K562 (cell line): ENCODE measurements at regions not wholly inside any gene's neighbourhood (a gene's known extent, or its start where the extent isn't known, plus 50 kb on each side); places are given as distances from the start of the nearest gene placed in this dataset.

ENCODE experiments used
- ARNT ChIP-seq, 2 experiments: fragments of 450-650 bp; IDR thresholded peaks; 2 replicates each; pipeline ENCODE4 v1.6.1; 2016; ENCODE audit warnings: mild to moderate bottlenecking in 1 of 2
- BRD9 ChIP-seq: fragments of 450-650 bp; IDR thresholded peaks from 2 replicates; pipeline ENCODE4 v1.6.1; 2018; ENCODE audit warnings: low read depth; ENCODE audit not compliant: partially characterized antibody
- C11orf30 ChIP-seq: fragments of 450-650 bp; IDR thresholded peaks from 2 replicates; pipeline ENCODE4 v1.6.1; 2016; ENCODE audit warnings: low read depth, mild to moderate bottlenecking
- CBFB ChIP-seq: sonication (generic); formaldehyde crosslinking; IDR thresholded peaks from 2 replicates; pipeline ENCODE4 v1.4.0; 2020; ENCODE audit warnings: mild to moderate bottlenecking, missing genetic modification reagents
- E4F1 ChIP-seq: fragments of 250-450 bp; sonication (Bioruptor Pico); IDR thresholded peaks from 2 replicates; pipeline ENCODE4 v1.5.0; 2021; ENCODE audit warnings: mild to moderate bottlenecking, borderline replicate concordance
- HCFC1 ChIP-seq: IDR thresholded peaks from 2 replicates; pipeline ENCODE4 v1.6.1; 2012; ENCODE audit warnings: low read depth, low read length, improper control_type of control experiment
- LCOR ChIP-seq: sonication (generic); formaldehyde crosslinking; IDR thresholded peaks from 2 replicates; pipeline ENCODE4 v1.8.0; 2022; ENCODE audit warnings: mild to moderate bottlenecking, missing genetic modification reagents
- MAZ ChIP-seq, 2 experiments: fragments of 450-650 bp in 1 of 2; sonication (generic) in 1 of 2; formaldehyde crosslinking; IDR thresholded peaks in 1 of 2; conservative IDR thresholded peaks in 1 of 2; 2 replicates each; pipeline versions ENCODE4 v1.4.0 to v1.5.0; 2020; ENCODE audit warnings: mild to moderate bottlenecking in 1 of 2, missing genetic modification reagents in 1 of 2
- MCM7 ChIP-seq, 2 experiments: fragments of 450-650 bp; IDR thresholded peaks; 2 replicates each; pipeline ENCODE4 v1.6.1; 2016 to 2018
- PCBP2 ChIP-seq: fragments of 200-400 bp; formaldehyde crosslinking; IDR thresholded peaks from 2 replicates; pipeline ENCODE4 v1.6.1; 2018; ENCODE audit warnings: low read length, low read depth, mild to moderate bottlenecking, moderate library complexity; ENCODE audit not compliant: poor library complexity, severe bottlenecking
- RBM15 ChIP-seq: fragments of 200-400 bp; formaldehyde crosslinking; IDR thresholded peaks from 2 replicates; pipeline ENCODE4 v1.6.1; 2018; ENCODE audit warnings: mild to moderate bottlenecking, low read length, moderate library complexity; ENCODE audit not compliant: insufficient read depth
- SMARCB1 ChIP-seq: IDR thresholded peaks from 2 replicates; pipeline ENCODE4 v1.6.1; 2011; ENCODE audit warnings: improper control_type of control experiment, low read depth; ENCODE audit not compliant: insufficient read length
- SRSF9 ChIP-seq: fragments of 200-400 bp; formaldehyde crosslinking; IDR thresholded peaks from 2 replicates; pipeline ENCODE4 v1.6.1; 2017; ENCODE audit warnings: low read depth, low read length, borderline replicate concordance
- STAT5A ChIP-seq: IDR thresholded peaks from 2 replicates; pipeline ENCODE4 v1.6.1; 2012; ENCODE audit warnings: low read length, inconsistent platforms, borderline replicate concordance
- TAF7 ChIP-seq: fragments of 450-650 bp; IDR thresholded peaks from 2 replicates; pipeline ENCODE4 v1.6.1; 2016; ENCODE audit warnings: missing genetic modification characterization, missing compliant biosample characterization
- ZFP91 ChIP-seq: sonication (generic); formaldehyde crosslinking; IDR thresholded peaks from 2 replicates; pipeline ENCODE4 v1.8.0; 2022; ENCODE audit warnings: mild to moderate bottlenecking, missing genetic modification reagents
- ZNF253 ChIP-seq: fragments of 250-450 bp; sonication (Bioruptor Pico); conservative IDR thresholded peaks from 2 replicates; pipeline ENCODE4 v1.6.1; 2021; ENCODE audit warnings: mild to moderate bottlenecking
- ZNF707 ChIP-seq: fragments of 250-450 bp; sonication (Bioruptor Pico); conservative IDR thresholded peaks from 2 replicates; pipeline ENCODE4 v1.8.0; 2022; ENCODE audit warnings: inconsistent platforms, mild to moderate bottlenecking, moderate library complexity
- ZNF75A ChIP-seq: fragments of 450-650 bp; formaldehyde crosslinking; IDR thresholded peaks from 2 replicates; pipeline ENCODE4 v1.4.0; 2020; ENCODE audit warnings: mild to moderate bottlenecking
- ZNF76 ChIP-seq: fragments of 250-450 bp; sonication (Bioruptor Pico); IDR thresholded peaks from 2 replicates; pipeline ENCODE4 v1.4.0; 2020; ENCODE audit warnings: mild to moderate bottlenecking, moderate library complexity, borderline replicate concordance
- ZNF780A ChIP-seq: fragments of 250-450 bp; sonication (Bioruptor Pico); IDR thresholded peaks from 2 replicates; pipeline ENCODE4 v1.5.0; 2021; ENCODE audit warnings: mild to moderate bottlenecking
- TF ChIP-seq, protein P1 (sequence below): sonication (generic); formaldehyde crosslinking; IDR thresholded peaks from 2 replicates; pipeline ENCODE4 v1.8.0; 2022; ENCODE audit warnings: mild to moderate bottlenecking, missing genetic modification reagents, borderline replicate concordance
- TF ChIP-seq, protein P2 (sequence below): sonication (generic); formaldehyde crosslinking; IDR thresholded peaks from 2 replicates; pipeline ENCODE4 v1.5.0; 2020; ENCODE audit warnings: missing genetic modification reagents

GRCh38 chr7:25862261-25863004, 289.6 kb upstream of the NFE2L3 start (continued):
- TF ChIP-seq, protein P1, sequence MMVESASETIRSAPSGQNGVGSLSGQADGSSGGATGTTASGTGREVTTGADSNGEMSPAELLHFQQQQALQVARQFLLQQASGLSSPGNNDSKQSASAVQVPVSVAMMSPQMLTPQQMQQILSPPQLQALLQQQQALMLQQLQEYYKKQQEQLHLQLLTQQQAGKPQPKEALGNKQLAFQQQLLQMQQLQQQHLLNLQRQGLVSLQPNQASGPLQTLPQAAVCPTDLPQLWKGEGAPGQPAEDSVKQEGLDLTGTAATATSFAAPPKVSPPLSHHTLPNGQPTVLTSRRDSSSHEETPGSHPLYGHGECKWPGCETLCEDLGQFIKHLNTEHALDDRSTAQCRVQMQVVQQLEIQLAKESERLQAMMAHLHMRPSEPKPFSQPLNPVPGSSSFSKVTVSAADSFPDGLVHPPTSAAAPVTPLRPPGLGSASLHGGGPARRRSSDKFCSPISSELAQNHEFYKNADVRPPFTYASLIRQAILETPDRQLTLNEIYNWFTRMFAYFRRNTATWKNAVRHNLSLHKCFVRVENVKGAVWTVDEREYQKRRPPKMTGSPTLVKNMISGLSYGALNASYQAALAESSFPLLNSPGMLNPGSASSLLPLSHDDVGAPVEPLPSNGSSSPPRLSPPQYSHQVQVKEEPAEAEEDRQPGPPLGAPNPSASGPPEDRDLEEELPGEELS (CRISPR knock-in tag): no peak
- TF ChIP-seq STAT5A (no peak), C11orf30 (no peak), ZFP91 (CRISPR knock-in tag) (no peak), SRSF9 (no peak), BRD9 (no peak), ZNF707 (CRISPR knock-in tag) (no peak), LCOR (CRISPR knock-in tag) (no peak; the same call in 1 of the 2 replicates), HCFC1 (no peak; the same call in 1 of the 2 replicates), ZNF253 (CRISPR knock-in tag) (no peak), TAF7 (tag) (no peak), MCM7 (IDR thresholded peaks at IDR 0.05) (no peak), ARNT (IDR thresholded peaks at IDR 0.05) (no peak; a peak in 1 of 4 replicates), MAZ (CRISPR knock-in tag; conservative IDR thresholded peaks at IDR 0.05 in 1 of 2, IDR thresholded peaks at IDR 0.05 in 1 of 2) (peak; percentile 79 to 95), ZNF780A (CRISPR knock-in tag) (no peak), CBFB (CRISPR knock-in tag) (no peak), SMARCB1 (no peak), E4F1 (CRISPR knock-in tag) (no peak), RBM15 (no peak), ZNF75A (CRISPR knock-in tag) (no peak), ZNF76 (CRISPR knock-in tag) (no peak), PCBP2 (no peak)
- TF ChIP-seq, protein P2, sequence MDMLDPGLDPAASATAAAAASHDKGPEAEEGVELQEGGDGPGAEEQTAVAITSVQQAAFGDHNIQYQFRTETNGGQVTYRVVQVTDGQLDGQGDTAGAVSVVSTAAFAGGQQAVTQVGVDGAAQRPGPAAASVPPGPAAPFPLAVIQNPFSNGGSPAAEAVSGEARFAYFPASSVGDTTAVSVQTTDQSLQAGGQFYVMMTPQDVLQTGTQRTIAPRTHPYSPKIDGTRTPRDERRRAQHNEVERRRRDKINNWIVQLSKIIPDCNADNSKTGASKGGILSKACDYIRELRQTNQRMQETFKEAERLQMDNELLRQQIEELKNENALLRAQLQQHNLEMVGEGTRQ: no peak
